NB4 (cell line): ENCODE measurements at regions not wholly inside any gene's neighbourhood (a gene's known extent, or its start where the extent isn't known, plus 50 kb on each side); places are given as distances from the start of the nearest gene placed in this dataset.
A peak's percentile ranks its signal among the peaks of the same experiment; 100 is the strongest.
"Not testable (repeated sequence)": the region's sequence is repeated elsewhere in the genome, so short reads cannot be mapped to it uniquely, and the experiment has no call there.

Experiments
- DNase-seq: peaks from one replicate; pipeline ENCODE4 v3.0.0; 2010; ENCODE audit warnings: low read depth
- H3K4me3 ChIP-seq: one replicate; pipeline ENCODE4 v1.5.1; 2011; ENCODE audit warnings: mild to moderate bottlenecking, low read depth, low read length, moderate library complexity
- MYC ChIP-seq: IDR thresholded peaks from 2 replicates; pipeline ENCODE4 v1.6.1; 2011; ENCODE audit warnings: low read depth, low read length
- POLR2A ChIP-seq: IDR thresholded peaks from 2 replicates; pipeline ENCODE4 v1.6.1; 2011; ENCODE audit warnings: mild to moderate bottlenecking; ENCODE audit not compliant: insufficient read length; ENCODE audit errors: extremely low read depth
- TF ChIP-seq, protein P1 (sequence below): IDR thresholded peaks from 2 replicates; pipeline ENCODE4 v1.6.1; 2011; ENCODE audit warnings: low read depth, low read length
- TF ChIP-seq, protein P2 (sequence below): IDR thresholded peaks from one replicate; pipeline ENCODE4 v1.5.1; 2012; ENCODE audit warnings: low read depth, low read length

DNA sequence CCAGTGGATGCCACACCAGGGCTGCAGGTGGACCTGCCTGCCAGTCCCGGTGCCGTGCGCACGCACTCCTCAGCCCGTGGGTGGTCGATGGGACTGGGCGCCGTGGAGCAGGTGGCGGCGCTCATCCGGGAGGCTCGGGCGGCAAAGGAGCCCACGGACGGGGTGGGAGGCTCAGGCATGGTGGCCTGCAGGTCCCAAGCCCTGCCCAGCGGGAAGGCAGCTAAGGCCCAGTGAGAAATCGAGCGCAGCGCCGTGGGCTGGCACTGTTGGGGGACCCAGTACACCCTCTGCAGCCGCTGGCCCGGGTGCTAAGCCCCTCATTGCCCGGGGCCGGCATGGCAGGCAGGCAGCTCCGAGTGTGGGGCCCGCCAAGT is 1171.8 kb upstream of the B3GALT2 start:
- no peak for DNase-seq

GRCh38 chr1:194357573-194358207 is 1171.3 kb upstream of the B3GALT2 start:
- H3K4me3 ChIP-seq, DNase-seq: not testable (repeated sequence)

More for the DNA sequence above, 1171.8 kb upstream of the B3GALT2 start:
- no peak overlapping the region for H3K4me3 ChIP-seq
- TF ChIP-seq, protein P1, sequence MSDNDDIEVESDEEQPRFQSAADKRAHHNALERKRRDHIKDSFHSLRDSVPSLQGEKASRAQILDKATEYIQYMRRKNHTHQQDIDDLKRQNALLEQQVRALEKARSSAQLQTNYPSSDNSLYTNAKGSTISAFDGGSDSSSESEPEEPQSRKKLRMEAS: no peak
- no peak for TF ChIP-seq POLR2A
- TF ChIP-seq MYC: no peak
- TF ChIP-seq, protein P2, sequence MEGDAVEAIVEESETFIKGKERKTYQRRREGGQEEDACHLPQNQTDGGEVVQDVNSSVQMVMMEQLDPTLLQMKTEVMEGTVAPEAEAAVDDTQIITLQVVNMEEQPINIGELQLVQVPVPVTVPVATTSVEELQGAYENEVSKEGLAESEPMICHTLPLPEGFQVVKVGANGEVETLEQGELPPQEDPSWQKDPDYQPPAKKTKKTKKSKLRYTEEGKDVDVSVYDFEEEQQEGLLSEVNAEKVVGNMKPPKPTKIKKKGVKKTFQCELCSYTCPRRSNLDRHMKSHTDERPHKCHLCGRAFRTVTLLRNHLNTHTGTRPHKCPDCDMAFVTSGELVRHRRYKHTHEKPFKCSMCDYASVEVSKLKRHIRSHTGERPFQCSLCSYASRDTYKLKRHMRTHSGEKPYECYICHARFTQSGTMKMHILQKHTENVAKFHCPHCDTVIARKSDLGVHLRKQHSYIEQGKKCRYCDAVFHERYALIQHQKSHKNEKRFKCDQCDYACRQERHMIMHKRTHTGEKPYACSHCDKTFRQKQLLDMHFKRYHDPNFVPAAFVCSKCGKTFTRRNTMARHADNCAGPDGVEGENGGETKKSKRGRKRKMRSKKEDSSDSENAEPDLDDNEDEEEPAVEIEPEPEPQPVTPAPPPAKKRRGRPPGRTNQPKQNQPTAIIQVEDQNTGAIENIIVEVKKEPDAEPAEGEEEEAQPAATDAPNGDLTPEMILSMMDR: no peak

GRCh38 chr1:194355488-194356106 is 1169.2 kb upstream of the B3GALT2 start:
- TF ChIP-seq, protein P2: no peak
- TF ChIP-seq MYC (no peak), POLR2A (no peak)
- TF ChIP-seq, protein P1: no peak
- no peak overlapping the region for H3K4me3 ChIP-seq
- DNase-seq: no peak

DNA sequence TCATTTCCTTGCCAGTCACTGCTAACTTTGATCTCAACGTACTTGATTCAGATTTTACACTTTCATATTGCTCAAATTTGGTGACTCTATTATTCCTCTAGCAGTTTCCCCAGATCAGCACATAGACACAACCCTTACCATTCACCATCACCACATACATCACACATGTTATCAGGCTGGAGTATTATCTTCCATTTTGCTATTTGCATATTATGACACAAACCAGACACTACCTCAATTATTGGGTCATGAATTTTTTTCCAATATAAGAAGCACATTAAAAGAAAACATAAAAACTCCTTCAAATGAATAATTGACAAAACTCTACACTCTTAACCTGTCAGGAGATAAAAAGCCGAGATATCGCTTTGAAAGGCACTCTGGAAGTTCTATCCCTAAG is 1166.7 kb upstream of the B3GALT2 start:
- TF ChIP-seq POLR2A: no peak
- TF ChIP-seq, protein P1: no peak
- TF ChIP-seq, protein P2: no peak
- no peak for TF ChIP-seq MYC
- H3K4me3 ChIP-seq: no peak overlapping the region
- no peak for DNase-seq

DNA sequence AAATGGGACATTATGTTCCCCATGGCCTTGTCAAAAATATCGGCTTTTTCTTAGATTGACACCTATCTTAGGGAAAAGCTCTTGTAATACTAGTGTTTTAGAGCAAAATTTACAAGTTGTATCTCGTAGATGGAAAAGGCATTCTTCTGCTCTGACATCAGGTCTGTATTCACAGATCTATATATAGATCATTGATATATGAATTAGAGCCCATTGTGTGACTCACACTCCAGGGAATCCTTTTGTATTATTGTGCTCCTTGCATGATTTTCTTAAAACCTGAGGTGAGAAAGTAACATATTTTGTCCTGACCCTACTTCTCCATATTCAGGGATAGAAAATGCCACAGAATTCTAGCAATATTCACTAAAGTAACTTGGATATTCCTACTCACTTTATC is 1160.8 kb upstream of the B3GALT2 start:
- TF ChIP-seq, protein P1: no peak
- TF ChIP-seq MYC (no peak), POLR2A (no peak)
- TF ChIP-seq, protein P2: no peak
- DNase-seq: no peak
- no peak overlapping the region for H3K4me3 ChIP-seq

- no peak for TF ChIP-seq POLR2A
- TF ChIP-seq, protein P2: peak; percentile 56
- no peak overlapping the region for H3K4me3 ChIP-seq
- DNase-seq: peak; percentile 42
Measured at GRCh38 chr1:194342484-194343262, 1156.3 kb upstream of the B3GALT2 start.
